Memory B cell (primary cell): ENCODE measurements at regions not wholly inside any gene's neighbourhood (a gene's known extent, or its start where the extent isn't known, plus 50 kb on each side); places are given as distances from the start of the nearest gene placed in this dataset.
"Not testable (repeated sequence)": the region's sequence is repeated elsewhere in the genome, so short reads cannot be mapped to it uniquely, and the experiment has no call there.

Source experiments
- ATAC-seq: fragments of 150-1000 bp; cut with Tn5 transposase; 2 replicates; pipeline ENCODE4 v1.10.0; 2021; ENCODE audit warnings: low read depth, mild to moderate bottlenecking, moderate library complexity
- DNase-seq, 2 donors: peaks; one replicate each; pipeline ENCODE4 v3.0.0; 2022; ENCODE audit warnings: low spot score in 2 of 2
- H3K27ac Mint-ChIP-seq: one replicate; pipeline ENCODE4 v1.8.0; 2022; ENCODE audit warnings: mild to moderate bottlenecking, moderate library complexity, mixed read lengths
- H3K27me3 Mint-ChIP-seq: one replicate; pipeline ENCODE4 v1.8.0; 2022; ENCODE audit warnings: mixed read lengths
- H3K36me3 Mint-ChIP-seq: one replicate; pipeline ENCODE4 v1.8.0; 2022; ENCODE audit warnings: mild to moderate bottlenecking, mixed read lengths
- H3K4me1 Mint-ChIP-seq: one replicate; pipeline ENCODE4 v1.8.0; 2022; ENCODE audit warnings: mixed read lengths
- H3K4me3 Mint-ChIP-seq: one replicate; pipeline ENCODE4 v1.8.0; 2022; ENCODE audit warnings: mild to moderate bottlenecking, moderate library complexity, mixed read lengths
- H3K9me3 Mint-ChIP-seq: one replicate; pipeline ENCODE4 v1.8.0; 2022; ENCODE audit warnings: mixed read lengths

- not testable (repeated sequence) for H3K36me3 Mint-ChIP-seq, DNase-seq, H3K4me3 Mint-ChIP-seq, H3K4me1 Mint-ChIP-seq, ATAC-seq, H3K9me3 Mint-ChIP-seq, H3K27me3 Mint-ChIP-seq, H3K27ac Mint-ChIP-seq
Observed at GRCh38 chr6:60830726-60831125, 1455.3 kb downstream of the KHDRBS2 start.

GRCh38 chr6:60822597-60822996 is 1463.4 kb downstream of the KHDRBS2 start:
- H3K36me3 Mint-ChIP-seq, H3K9me3 Mint-ChIP-seq, H3K27me3 Mint-ChIP-seq: not testable (repeated sequence)

GRCh38 chr6:60818072-60818471 is 1468.0 kb downstream of the KHDRBS2 start:
- not testable (repeated sequence) for DNase-seq, H3K4me1 Mint-ChIP-seq, H3K9me3 Mint-ChIP-seq, H3K4me3 Mint-ChIP-seq, H3K27me3 Mint-ChIP-seq, H3K36me3 Mint-ChIP-seq, ATAC-seq, H3K27ac Mint-ChIP-seq

More at GRCh38 chr6:60822597-60822996, 1463.4 kb downstream of the KHDRBS2 start:
- not testable (repeated sequence) for H3K4me1 Mint-ChIP-seq, H3K4me3 Mint-ChIP-seq, DNase-seq, H3K27ac Mint-ChIP-seq, ATAC-seq

- not testable (repeated sequence) for DNase-seq, H3K9me3 Mint-ChIP-seq, H3K27ac Mint-ChIP-seq, H3K4me3 Mint-ChIP-seq, H3K4me1 Mint-ChIP-seq, H3K36me3 Mint-ChIP-seq, ATAC-seq, H3K27me3 Mint-ChIP-seq
Observed at GRCh38 chr6:60814784-60815183, 1471.2 kb downstream of the KHDRBS2 start.

GRCh38 chr6:60813897-60814596 is 1472.0 kb downstream of the KHDRBS2 start:
- H3K4me1 Mint-ChIP-seq, H3K27me3 Mint-ChIP-seq, ATAC-seq, H3K36me3 Mint-ChIP-seq, H3K9me3 Mint-ChIP-seq, H3K4me3 Mint-ChIP-seq, DNase-seq, H3K27ac Mint-ChIP-seq: not testable (repeated sequence)

- H3K4me1 Mint-ChIP-seq, H3K27ac Mint-ChIP-seq, DNase-seq, ATAC-seq, H3K36me3 Mint-ChIP-seq, H3K27me3 Mint-ChIP-seq, H3K4me3 Mint-ChIP-seq, H3K9me3 Mint-ChIP-seq: not testable (repeated sequence)
Observed at GRCh38 chr6:60810216-60810615, 1475.8 kb downstream of the KHDRBS2 start.

- H3K27me3 Mint-ChIP-seq, H3K4me3 Mint-ChIP-seq, H3K36me3 Mint-ChIP-seq, H3K27ac Mint-ChIP-seq, DNase-seq, H3K4me1 Mint-ChIP-seq, ATAC-seq, H3K9me3 Mint-ChIP-seq: not testable (repeated sequence)
Observed at GRCh38 chr6:60799146-60799545, 1486.9 kb downstream of the KHDRBS2 start.

GRCh38 chr6:60797831-60798230 is 1488.2 kb downstream of the KHDRBS2 start:
- not testable (repeated sequence) for H3K36me3 Mint-ChIP-seq, H3K4me1 Mint-ChIP-seq, H3K27me3 Mint-ChIP-seq, H3K27ac Mint-ChIP-seq, DNase-seq, H3K4me3 Mint-ChIP-seq, ATAC-seq, H3K9me3 Mint-ChIP-seq

- not testable (repeated sequence) for DNase-seq, H3K27ac Mint-ChIP-seq, H3K9me3 Mint-ChIP-seq, H3K4me3 Mint-ChIP-seq, ATAC-seq, H3K27me3 Mint-ChIP-seq, H3K36me3 Mint-ChIP-seq, H3K4me1 Mint-ChIP-seq
Observed at GRCh38 chr6:60789601-60790000, 1496.4 kb downstream of the KHDRBS2 start.

- H3K4me3 Mint-ChIP-seq, H3K4me1 Mint-ChIP-seq, ATAC-seq, H3K36me3 Mint-ChIP-seq, DNase-seq, H3K9me3 Mint-ChIP-seq, H3K27ac Mint-ChIP-seq, H3K27me3 Mint-ChIP-seq: not testable (repeated sequence)
Observed at GRCh38 chr6:60782698-60783464, 1503.1 kb downstream of the KHDRBS2 start.

GRCh38 chr6:60779591-60779990 is 1506.4 kb downstream of the KHDRBS2 start:
- not testable (repeated sequence) for H3K9me3 Mint-ChIP-seq, ATAC-seq, H3K36me3 Mint-ChIP-seq, H3K27me3 Mint-ChIP-seq, DNase-seq, H3K4me3 Mint-ChIP-seq, H3K27ac Mint-ChIP-seq, H3K4me1 Mint-ChIP-seq

- H3K27ac Mint-ChIP-seq, H3K4me3 Mint-ChIP-seq, H3K27me3 Mint-ChIP-seq, ATAC-seq, H3K4me1 Mint-ChIP-seq, DNase-seq, H3K9me3 Mint-ChIP-seq, H3K36me3 Mint-ChIP-seq: not testable (repeated sequence)
Observed at GRCh38 chr6:60767791-60768499, 1518.1 kb downstream of the KHDRBS2 start.

- H3K27me3 Mint-ChIP-seq, H3K27ac Mint-ChIP-seq, H3K9me3 Mint-ChIP-seq, H3K4me1 Mint-ChIP-seq, H3K36me3 Mint-ChIP-seq, ATAC-seq, H3K4me3 Mint-ChIP-seq, DNase-seq: not testable (repeated sequence)
Observed at GRCh38 chr6:60765331-60765730, 1520.7 kb downstream of the KHDRBS2 start.

- not testable (repeated sequence) for DNase-seq, H3K4me1 Mint-ChIP-seq, ATAC-seq, H3K36me3 Mint-ChIP-seq, H3K4me3 Mint-ChIP-seq, H3K9me3 Mint-ChIP-seq, H3K27me3 Mint-ChIP-seq, H3K27ac Mint-ChIP-seq
Observed at GRCh38 chr6:60763464-60764080, 1522.5 kb downstream of the KHDRBS2 start.
